GM12872 (cell line): ENCODE measurements at regions not wholly inside any gene's neighbourhood (a gene's known extent, or its start where the extent isn't known, plus 50 kb on each side); places are given as distances from the start of the nearest gene placed in this dataset.

Experiments used
- CTCF ChIP-seq: IDR thresholded peaks from 3 replicates; pipeline ENCODE4 v1.5.1; 2011; ENCODE audit warnings: low read depth, mild to moderate bottlenecking, low read length, moderate library complexity; ENCODE audit not compliant: insufficient read depth

- no peak for TF ChIP-seq CTCF
Measured at GRCh38 chr12:126616441-126616840, 1551.2 kb downstream of the AACS start.

- TF ChIP-seq CTCF, result no peak
Measured at GRCh38 chr12:126617312-126617711, 1552.1 kb downstream of the AACS start.

GRCh38 chr12:126627596-126627995 is 1562.4 kb downstream of the AACS start:
- TF ChIP-seq CTCF, result no peak

- no peak for TF ChIP-seq CTCF
Measured at GRCh38 chr12:126636821-126637220, 1571.6 kb downstream of the AACS start.

- no peak for TF ChIP-seq CTCF
Measured at GRCh38 chr12:126644236-126645020, 1579.2 kb downstream of the AACS start.

- TF ChIP-seq CTCF, result no peak
Measured at GRCh38 chr12:126648074-126648473, 1582.8 kb downstream of the AACS start.

GRCh38 chr12:126651133-126651532 is 1585.9 kb downstream of the AACS start:
- TF ChIP-seq CTCF, result no peak
